GM23248 (cell line): ENCODE measurements at regions not wholly inside any gene's neighbourhood (a gene's known extent, or its start where the extent isn't known, plus 50 kb on each side); places are given as distances from the start of the nearest gene placed in this dataset.

Source experiments
- DNase-seq: peaks from one replicate; pipeline ENCODE4 v3.0.0-alpha.2; 2015
- H2AFZ ChIP-seq: fragments of 200-600 bp; sonication (generic); 2 replicates; pipeline ENCODE4 v1.6.1; 2016; ENCODE audit warnings: antibody characterized with exemption
- H3F3A ChIP-seq: fragments of 200-600 bp; sonication (generic); 2 replicates; pipeline ENCODE4 v1.6.1; 2016; ENCODE audit warnings: mild to moderate bottlenecking, antibody characterized with exemption, mixed run types; ENCODE audit not compliant: insufficient read depth
- H3K27ac ChIP-seq: fragments of 200-600 bp; sonication (generic); 2 replicates; pipeline ENCODE4 v1.5.1; 2016; ENCODE audit warnings: mild to moderate bottlenecking
- H3K27me3 ChIP-seq: fragments of 200-600 bp; sonication (generic); replicated peaks from 2 replicates; pipeline ENCODE4 v1.6.1; 2016; ENCODE audit warnings: mild to moderate bottlenecking; ENCODE audit not compliant: insufficient read depth
- H3K36me3 ChIP-seq: fragments of 200-600 bp; sonication (generic); 2 replicates; pipeline ENCODE4 v1.6.1; 2016; ENCODE audit warnings: low read depth, mild to moderate bottlenecking
- H3K4me1 ChIP-seq: fragments of 200-600 bp; sonication (generic); 2 replicates; pipeline ENCODE4 v1.6.1; 2016; ENCODE audit warnings: mild to moderate bottlenecking; ENCODE audit not compliant: insufficient read depth
- H3K4me2 ChIP-seq: fragments of 200-600 bp; sonication (generic); one replicate; pipeline ENCODE4 v1.6.1; 2016; ENCODE audit warnings: mild to moderate bottlenecking; ENCODE audit not compliant: unreplicated experiment
- H3K4me3 ChIP-seq: fragments of 200-600 bp; sonication (generic); 2 replicates; pipeline ENCODE4 v1.5.1; 2016; ENCODE audit warnings: mild to moderate bottlenecking
- H3K79me2 ChIP-seq: fragments of 200-600 bp; sonication (generic); 2 replicates; pipeline ENCODE4 v1.6.1; 2016; ENCODE audit warnings: mild to moderate bottlenecking; ENCODE audit not compliant: insufficient read depth
- H3K9ac ChIP-seq: fragments of 200-600 bp; sonication (generic); 2 replicates; pipeline ENCODE4 v1.6.1; 2016; ENCODE audit warnings: mild to moderate bottlenecking
- H3K9me2 ChIP-seq: fragments of 200-600 bp; sonication (generic); 2 replicates; pipeline ENCODE4 v1.6.1; 2016; ENCODE audit warnings: mixed run types, mild to moderate bottlenecking, moderate library complexity; ENCODE audit not compliant: insufficient read depth
- H3K9me3 ChIP-seq: fragments of 200-600 bp; sonication (generic); one replicate; pipeline ENCODE4 v1.6.1; 2017; ENCODE audit warnings: low read depth
- H4K20me1 ChIP-seq: fragments of 200-600 bp; sonication (generic); 2 replicates; pipeline ENCODE4 v1.6.0; 2016; ENCODE audit not compliant: insufficient read depth
- EZH2 ChIP-seq: fragments of 200-600 bp; sonication (generic); IDR thresholded peaks from 2 replicates; pipeline ENCODE4 v1.6.1; 2018; ENCODE audit warnings: antibody characterized with exemption, mild to moderate bottlenecking; ENCODE audit not compliant: insufficient read depth, poor library complexity, severe bottlenecking
- EZH2phosphoT487 ChIP-seq: fragments of 200-600 bp; sonication (generic); IDR thresholded peaks from 2 replicates; pipeline ENCODE4 v1.6.1; 2018; ENCODE audit warnings: antibody characterized with exemption, moderate library complexity, mild to moderate bottlenecking, low read depth; ENCODE audit not compliant: insufficient read depth
- WGBS, 2 experiments: methylation state at CpG; one replicate each; pipeline ENCODE4 v1.1.6; 2015 to 2017; ENCODE audit warnings: low lambda C conversion rate in 2 of 2, low coverage in 1 of 2; ENCODE audit errors: missing lambda C conversion rate in 2 of 2; 5-methylcytosine and 5-hydroxymethylcytosine counted together
- in situ Hi-C: fragments of 300-500 bp; cut with MboI; formaldehyde crosslinking; loops from 2 replicates; pipeline ENCODE4 v1.15.0; 2020

- Histone ChIP-seq H3K36me3 (no peaks in the 10 kb centered on the region), H3K4me2 (no peak overlapping the region), H3K79me2 (no peaks in the 10 kb centered on the region), H3K9ac (no peak overlapping the region), H3K9me2 (no peaks in the 10 kb centered on the region), H3F3A (no peaks in the 10 kb centered on the region), H4K20me1 (no peaks in the 10 kb centered on the region; the same call in 1 of the 2 replicates), H3K27me3 (no peaks in the 10 kb centered on the region), H2AFZ (no peak overlapping the region), H3K27ac (no peak overlapping the region), H3K9me3 (peaks cover 4% of the 10 kb centered on the region), H3K4me1 (no peaks in the 10 kb centered on the region), H3K4me3 (no peak overlapping the region)
- in situ Hi-C loops, result no loop called here
- no peak for DNase-seq
- 27 to 35% methylated on average over 2 of the region's 2 CpGs for WGBS, 2 experiments
- TF ChIP-seq EZH2 (no peak), EZH2phosphoT487 (no peak)
These were observed 610.1 kb downstream of the TECRL start for GRCh38 chr4:63799166-63799565.

- Histone ChIP-seq H3K27me3 (no peaks in the 10 kb centered on the region), H3K9ac (no peak overlapping the region), H3K4me2 (no peak overlapping the region), H3F3A (no peaks in the 10 kb centered on the region), H2AFZ (no peak overlapping the region), H3K9me3 (peaks cover 4% of the 10 kb centered on the region), H4K20me1 (no peaks in the 10 kb centered on the region; the same call in 1 of the 2 replicates), H3K9me2 (no peaks in the 10 kb centered on the region), H3K27ac (no peak overlapping the region), H3K4me3 (no peak overlapping the region), H3K36me3 (no peaks in the 10 kb centered on the region), H3K4me1 (no peaks in the 10 kb centered on the region), H3K79me2 (no peaks in the 10 kb centered on the region)
- no peak for DNase-seq
- in situ Hi-C loops, result no loop called here
- 8 to 14% methylated on average over 2 of the region's 2 CpGs for WGBS, 2 experiments
- TF ChIP-seq EZH2 (no peak), EZH2phosphoT487 (no peak)
These were observed 613.9 kb downstream of the TECRL start for GRCh38 chr4:63795301-63795700.

GRCh38 chr4:63790377-63790776, 618.9 kb downstream of the TECRL start:
- Histone ChIP-seq H3K4me3 (no peak overlapping the region), H3K79me2 (no peaks in the 10 kb centered on the region), H3K9me3 (no peaks in the 10 kb centered on the region), H3K4me2 (no peak overlapping the region), H3K4me1 (no peaks in the 10 kb centered on the region), H2AFZ (no peak overlapping the region), H3F3A (no peaks in the 10 kb centered on the region), H3K27ac (no peak overlapping the region), H3K36me3 (no peaks in the 10 kb centered on the region), H3K9ac (no peak overlapping the region), H3K27me3 (no peaks in the 10 kb centered on the region), H4K20me1 (no peaks in the 10 kb centered on the region), H3K9me2 (no peaks in the 10 kb centered on the region)
- in situ Hi-C loops, result no loop called here
- no peak for DNase-seq
- no peak for TF ChIP-seq EZH2
- no peak for TF ChIP-seq EZH2phosphoT487
- WGBS, 2 experiments, result 24 to 28% methylated on average over 5 of the region's 5 CpGs

GRCh38 chr4:63788271-63788670, 621.0 kb downstream of the TECRL start:
- H3K4me1 ChIP-seq, result no peaks in the 10 kb centered on the region
- H3K9ac ChIP-seq, result no peak overlapping the region
- no peak overlapping the region for H2AFZ ChIP-seq
- H3K9me2 ChIP-seq, result no peaks in the 10 kb centered on the region
- H3K36me3 ChIP-seq, result no peaks in the 10 kb centered on the region
- no peaks in the 10 kb centered on the region for H3F3A ChIP-seq
- WGBS, 2 experiments, result 51 to 64% methylated on average over 1 of the region's 1 CpG
- TF ChIP-seq EZH2phosphoT487, result no peak
- no peak for TF ChIP-seq EZH2
- DNase-seq, result no peak
- no peak overlapping the region for H3K4me2 ChIP-seq
- no peaks in the 10 kb centered on the region for H3K79me2 ChIP-seq
- in situ Hi-C loops, result no loop called here
- H4K20me1 ChIP-seq, result no peaks in the 10 kb centered on the region
- H3K9me3 ChIP-seq, result peaks cover 4% of the 10 kb centered on the region
- H3K4me3 ChIP-seq, result no peak overlapping the region
- no peak overlapping the region for H3K27ac ChIP-seq
- H3K27me3 ChIP-seq, result no peaks in the 10 kb centered on the region

- WGBS, 2 experiments, result 10 to 27% methylated on average over 1 of the region's 1 CpG
- no peaks in the 10 kb centered on the region for H3K27me3 ChIP-seq
- no peaks in the 10 kb centered on the region for H3K79me2 ChIP-seq
- no peaks in the 10 kb centered on the region for H3K9me2 ChIP-seq
- H3K9ac ChIP-seq, result no peak overlapping the region
- no peak overlapping the region for H2AFZ ChIP-seq
- no peaks in the 10 kb centered on the region for H3K36me3 ChIP-seq
- no peaks in the 10 kb centered on the region for H3F3A ChIP-seq
- H3K9me3 ChIP-seq, result peaks cover 4% of the 10 kb centered on the region
- no peaks in the 10 kb centered on the region for H3K4me1 ChIP-seq
- no peak for TF ChIP-seq EZH2phosphoT487
- no peak for TF ChIP-seq EZH2
- no peak overlapping the region for H3K4me2 ChIP-seq
- no peak overlapping the region for H3K4me3 ChIP-seq
- H4K20me1 ChIP-seq, result no peaks in the 10 kb centered on the region
- H3K27ac ChIP-seq, result no peak overlapping the region
- in situ Hi-C loops, result no loop called here
- DNase-seq, result no peak
These were observed 621.9 kb downstream of the TECRL start for GRCh38 chr4:63787326-63787725.
